GM21360 (cell line): ENCODE measurements at regions not wholly inside any gene's neighbourhood (a gene's known extent, or its start where the extent isn't known, plus 50 kb on each side); places are given as distances from the start of the nearest gene placed in this dataset.

Source experiments
- ATAC-seq: cut with Tn5 transposase; IDR thresholded peaks from one replicate; pipeline ENCODE4 v1.9.1; 2021; ENCODE audit warnings: mild to moderate bottlenecking, moderate library complexity; ENCODE audit not compliant: unreplicated experiment

- ATAC-seq: no peak
Measured at GRCh38 chr9:89986190-89986589, 381.4 kb downstream of the GADD45G start.

GRCh38 chr9:89988458-89988857 lies 383.6 kb downstream of the GADD45G start:
- no peak for ATAC-seq

GRCh38 chr9:89991204-89991790 lies 386.5 kb downstream of the GADD45G start:
- ATAC-seq: no peak

DNA sequence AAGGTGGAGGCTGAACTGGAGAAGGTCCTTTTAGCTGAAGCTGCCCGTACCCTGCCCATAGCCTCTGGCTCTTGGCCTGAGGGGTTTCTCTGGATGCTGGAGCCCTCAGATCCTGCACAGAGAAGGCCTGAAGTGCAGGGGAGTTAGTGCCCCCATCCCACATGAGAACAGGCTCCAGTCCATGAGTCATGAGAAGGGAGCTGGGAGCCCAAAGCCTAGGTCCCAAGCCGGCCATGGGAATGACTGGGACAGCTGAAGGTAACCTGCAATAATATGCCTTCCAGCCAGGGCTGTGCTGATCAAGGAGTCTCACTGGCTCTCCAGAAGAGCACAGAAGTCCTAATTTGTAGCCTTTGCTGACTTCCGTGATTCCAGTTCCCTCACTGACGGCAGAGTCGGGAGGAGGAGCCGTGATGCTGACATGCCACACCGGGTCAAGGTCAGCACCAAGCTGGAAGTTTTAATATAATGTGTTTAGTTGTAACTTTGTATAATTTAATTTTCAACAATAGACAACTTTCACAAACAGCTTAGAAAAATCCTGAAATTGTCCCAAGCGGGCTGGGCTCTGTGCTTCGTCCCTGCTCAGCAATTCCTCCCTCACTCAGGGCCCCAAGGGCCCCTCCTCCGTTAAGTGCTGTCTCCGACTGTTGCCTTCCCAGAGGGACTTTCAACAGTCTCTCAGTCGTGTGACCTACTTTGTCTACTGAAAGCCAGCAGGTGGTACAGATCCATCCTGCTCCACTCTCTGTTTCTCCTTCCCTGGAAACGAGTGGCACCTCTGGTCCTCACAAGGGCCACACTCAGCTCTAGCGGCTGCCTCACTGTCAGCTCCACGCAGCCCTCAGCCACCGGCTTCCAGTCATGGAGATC lies 387.8 kb downstream of the GADD45G start:
- ATAC-seq: no peak

GRCh38 chr9:89993678-89994630 lies 389.1 kb downstream of the GADD45G start:
- ATAC-seq: no peak

GRCh38 chr9:89994988-89995613 lies 390.3 kb downstream of the GADD45G start:
- no peak for ATAC-seq

GRCh38 chr9:89996116-89996515 lies 391.3 kb downstream of the GADD45G start:
- ATAC-seq: no peak

- ATAC-seq: no peak
Measured at GRCh38 chr9:89996773-89997172, 392.0 kb downstream of the GADD45G start.

DNA sequence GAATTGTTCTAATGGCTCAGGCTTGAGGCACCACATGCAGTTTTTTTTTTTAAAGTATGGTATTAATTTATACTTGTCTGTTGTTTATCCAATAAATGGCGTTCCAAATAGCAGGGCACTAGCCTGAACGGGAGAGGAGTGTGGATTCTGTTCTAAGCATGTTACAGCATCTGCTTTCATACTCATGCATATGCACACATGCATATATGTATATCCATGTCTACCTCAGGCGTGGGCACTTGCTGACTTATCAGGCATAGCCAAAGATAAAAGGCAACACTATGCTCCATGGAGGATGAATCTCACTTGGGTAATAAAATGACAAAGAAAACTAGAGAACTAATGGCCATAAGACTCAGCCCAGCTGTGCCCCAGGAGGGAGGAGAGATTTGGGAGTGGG lies 393.8 kb downstream of the GADD45G start:
- no peak for ATAC-seq

DNA sequence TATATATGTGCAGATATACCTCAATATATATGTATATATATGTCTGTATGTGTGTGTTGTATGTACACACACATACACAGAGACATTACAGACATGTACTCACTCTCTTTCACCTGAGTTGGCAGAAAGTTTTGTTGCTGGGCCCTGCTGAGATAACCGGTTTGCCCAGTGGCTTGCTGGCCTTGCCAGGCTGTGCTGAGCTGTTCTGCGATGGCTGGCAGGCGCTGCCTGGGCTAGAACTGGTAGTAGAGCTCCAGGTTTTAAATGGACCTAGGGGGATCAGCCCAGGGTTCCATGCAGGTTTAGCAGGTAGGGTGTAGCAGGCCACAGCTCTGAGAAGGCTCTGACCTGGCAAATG lies 394.3 kb downstream of the GADD45G start:
- ATAC-seq: no peak

DNA sequence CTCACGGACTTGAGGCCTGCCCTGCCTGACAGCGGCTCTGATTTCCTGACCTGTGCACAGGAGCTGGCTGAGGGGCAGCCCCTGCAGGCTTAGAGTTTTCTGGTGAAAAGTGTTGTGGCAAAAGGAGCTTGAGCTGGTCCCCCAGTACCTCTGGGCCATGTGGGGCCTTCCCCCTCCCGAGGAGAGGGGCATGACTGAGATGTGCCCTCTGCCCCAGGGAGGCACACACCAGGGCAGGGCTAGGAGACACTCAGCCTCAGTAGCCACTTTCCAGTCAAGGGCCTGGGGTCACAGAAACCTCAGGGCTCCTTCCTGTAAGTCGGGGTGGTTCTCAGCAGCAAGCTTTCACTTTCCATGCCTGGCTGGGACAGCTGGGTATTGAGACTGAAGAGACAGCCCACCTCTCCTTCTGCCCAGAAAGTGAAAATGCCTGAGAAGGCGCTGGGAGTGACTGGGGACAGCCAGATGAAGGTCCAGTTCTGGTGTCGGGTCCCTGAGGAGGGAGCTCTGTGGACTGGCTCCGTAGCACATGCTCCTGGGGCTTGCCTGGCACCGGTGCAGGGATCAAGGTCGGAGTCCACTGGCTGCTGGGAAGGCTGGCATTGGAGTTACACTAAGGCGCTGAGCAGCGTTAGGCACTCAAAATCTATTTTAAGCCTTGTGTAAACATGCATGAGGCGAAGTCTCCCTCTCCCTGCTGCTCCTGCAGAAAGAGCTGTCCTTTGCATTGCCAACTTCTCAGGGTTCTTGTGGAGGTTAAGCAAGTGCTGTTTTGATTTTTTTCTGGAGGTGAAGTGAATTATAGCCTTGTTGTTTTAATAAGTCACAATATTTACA lies 394.9 kb downstream of the GADD45G start:
- peak; percentile 91 for ATAC-seq

DNA sequence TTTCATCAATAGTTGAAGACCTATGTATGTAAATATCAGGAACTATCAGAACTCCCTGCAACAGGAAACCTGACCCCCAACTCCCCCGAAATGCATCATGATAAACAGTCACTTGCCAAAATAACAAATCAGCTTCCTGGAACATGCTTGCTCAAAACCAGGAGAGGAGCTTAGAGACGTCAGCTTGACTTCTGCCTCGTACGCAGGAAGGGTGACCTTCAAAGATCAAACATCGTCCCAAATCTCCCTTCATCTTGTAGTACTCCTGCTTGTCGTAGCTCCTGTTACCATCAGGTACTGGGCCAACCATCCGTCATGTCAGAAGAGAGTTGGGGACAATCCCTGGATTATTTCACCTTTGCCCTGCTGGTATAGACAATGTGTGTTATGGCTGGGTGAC lies 396.1 kb downstream of the GADD45G start:
- ATAC-seq: no peak

DNA sequence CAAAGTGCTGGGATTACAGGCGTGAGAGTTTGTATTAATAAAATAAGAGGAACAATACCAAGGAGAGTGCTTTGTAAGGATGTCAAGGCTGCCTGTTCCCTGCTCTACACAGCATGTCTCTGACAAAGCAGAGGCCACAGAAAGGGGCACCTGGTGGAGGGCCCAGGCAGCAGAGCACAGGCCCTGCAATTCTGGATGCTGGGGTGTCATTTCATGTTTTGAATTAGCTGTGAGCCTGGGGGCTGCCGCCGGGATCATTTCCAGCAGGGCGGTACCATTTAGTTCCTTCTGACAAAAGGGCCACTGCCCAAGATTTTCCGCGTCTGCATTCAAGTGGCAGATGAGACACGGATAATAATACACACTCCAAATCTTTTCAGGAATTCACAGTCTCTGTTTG lies 396.9 kb downstream of the GADD45G start:
- ATAC-seq: no peak

DNA sequence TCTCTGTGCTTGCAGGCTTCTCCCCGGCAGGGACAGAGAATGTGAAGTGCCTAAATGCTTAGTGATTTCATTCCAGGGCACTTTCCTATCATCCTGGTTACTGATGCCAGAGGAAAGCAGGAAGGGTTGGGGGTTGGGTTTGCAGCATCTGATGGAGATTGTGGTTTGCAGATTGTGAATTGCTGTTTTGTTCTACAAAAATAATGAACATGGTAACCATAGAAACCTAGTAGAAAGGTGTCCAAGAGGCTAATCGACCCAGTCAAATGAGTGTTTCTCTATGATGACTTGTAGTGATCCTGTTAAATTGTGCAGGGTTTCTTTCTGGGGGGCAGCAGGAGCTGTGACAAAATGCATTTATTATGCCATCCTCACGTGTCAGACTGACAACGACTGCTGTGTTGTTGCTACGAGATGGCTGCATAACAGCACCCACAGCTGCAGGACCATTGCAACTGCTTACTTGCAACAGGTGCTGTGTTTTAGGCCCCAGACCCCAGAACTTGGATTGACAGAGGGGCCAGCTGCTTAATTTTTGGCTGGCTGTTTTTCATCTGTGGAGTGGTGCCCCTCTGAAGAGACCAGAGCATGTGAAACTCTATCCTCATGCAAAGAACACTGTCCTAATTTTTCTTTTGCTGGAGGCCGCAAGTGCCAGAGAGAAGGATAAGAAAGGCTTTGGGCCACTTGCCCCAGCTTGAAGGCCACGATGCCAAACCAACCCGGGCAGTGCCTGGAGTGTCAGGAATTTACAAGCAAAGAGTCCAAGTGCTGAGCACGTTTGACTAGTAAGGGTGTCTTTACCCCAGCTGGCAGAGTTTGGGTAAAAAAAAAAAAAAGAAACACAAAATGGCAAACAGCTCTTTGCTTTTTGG lies 397.8 kb downstream of the GADD45G start:
- ATAC-seq: no peak

- ATAC-seq: no peak
Measured at GRCh38 chr9:90005388-90005787, 400.6 kb downstream of the GADD45G start.

DNA sequence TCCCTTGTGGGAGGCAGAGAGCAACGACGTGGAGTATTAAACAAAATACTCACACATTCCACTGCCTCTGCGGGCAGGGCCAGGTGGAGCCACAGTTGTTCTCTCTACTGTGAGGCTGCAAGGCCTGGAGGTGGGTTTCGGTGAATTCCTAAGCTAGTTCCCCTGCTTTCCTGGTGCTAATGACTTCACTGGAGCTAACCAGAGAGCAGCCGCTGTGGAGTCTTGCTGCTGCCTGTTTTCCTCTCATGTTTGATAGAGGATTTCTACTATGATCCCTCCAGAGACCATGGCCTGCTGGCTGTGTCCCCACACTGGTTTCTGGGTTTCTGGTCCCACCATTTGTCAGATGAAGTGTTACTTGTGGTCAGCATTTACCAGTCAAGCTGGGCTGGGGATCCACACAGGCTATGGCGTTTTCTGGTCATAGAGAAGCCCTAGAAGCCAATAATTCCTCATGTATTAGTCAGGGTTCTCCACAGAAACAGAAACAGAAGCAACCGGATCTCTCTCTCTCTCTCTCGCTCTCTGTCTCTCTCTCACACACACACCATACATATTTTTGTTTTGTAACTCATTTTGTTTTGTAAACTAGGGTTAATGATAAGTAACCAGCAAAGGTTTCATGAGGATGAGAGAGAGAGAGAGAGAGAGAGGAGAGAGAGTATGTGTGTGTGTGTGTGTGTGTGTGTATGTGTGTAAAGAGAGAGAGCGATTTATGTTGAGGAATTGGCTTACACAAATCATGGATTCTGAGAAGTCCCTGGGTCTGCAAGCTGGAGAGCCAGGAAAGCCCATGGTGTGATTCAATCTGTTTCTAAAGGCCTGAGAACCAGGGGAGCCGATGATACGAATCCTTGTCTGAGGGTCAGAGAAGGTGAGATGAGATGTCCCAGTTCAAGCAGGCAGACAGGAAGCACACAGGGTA lies 403.0 kb downstream of the GADD45G start:
- no peak for ATAC-seq

DNA sequence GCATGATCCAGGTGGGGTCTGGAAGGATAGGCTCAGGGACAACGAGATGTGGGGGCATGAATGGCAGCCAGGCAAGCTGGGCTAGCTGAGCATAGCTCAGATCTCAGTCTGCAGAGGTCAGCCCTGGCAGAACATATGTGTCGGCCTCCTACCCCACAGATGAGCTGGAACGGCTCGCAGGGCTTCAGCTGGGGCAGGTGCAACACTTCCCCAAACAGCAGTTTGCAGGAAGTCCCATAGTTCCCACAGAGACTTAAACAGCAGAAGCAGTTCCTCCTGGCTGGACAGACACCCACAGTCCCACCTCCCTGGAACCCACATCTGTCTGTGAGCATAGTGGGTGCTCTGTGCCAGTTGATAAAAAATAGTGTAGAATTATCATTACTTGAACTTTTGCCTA lies 404.6 kb downstream of the GADD45G start:
- no peak for ATAC-seq

DNA sequence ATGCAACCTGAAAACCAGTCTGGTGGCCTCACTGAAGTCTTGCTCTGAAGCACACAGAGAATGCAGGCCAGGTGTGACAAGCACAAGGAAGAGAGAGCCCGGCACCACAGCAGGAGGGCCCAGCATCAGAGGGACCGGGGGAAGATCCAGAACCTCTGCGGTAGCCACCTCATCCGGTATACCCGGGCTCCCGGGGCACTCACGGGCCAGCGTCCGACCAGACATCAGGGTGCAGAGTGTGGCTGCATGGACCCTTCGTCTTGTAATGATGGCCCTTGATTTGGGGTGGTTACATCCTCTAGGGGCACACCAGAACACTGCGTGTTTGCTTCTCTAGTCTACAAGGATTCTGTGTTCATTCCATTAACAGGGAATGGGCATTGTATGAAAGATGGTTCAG lies 406.0 kb downstream of the GADD45G start:
- no peak for ATAC-seq
